Progenitor cell of endocrine pancreas (in vitro differentiated cells): ENCODE measurements at regions not wholly inside any gene's neighbourhood (a gene's known extent, or its start where the extent isn't known, plus 50 kb on each side); places are given as distances from the start of the nearest gene placed in this dataset.

ENCODE experiments used
- DNase-seq: peaks from one replicate; pipeline ENCODE4 v3.0.0; 2021; ENCODE audit warnings: low spot score; ENCODE audit not compliant: unreplicated experiment
- H3K27ac Mint-ChIP-seq: 2 replicates; pipeline ENCODE4 v1.8.0; 2021; ENCODE audit warnings: mild to moderate bottlenecking, moderate library complexity, mixed read lengths
- H3K27me3 Mint-ChIP-seq: 2 replicates; pipeline ENCODE4 v1.8.0; 2021; ENCODE audit warnings: mixed read lengths
- H3K36me3 Mint-ChIP-seq: 2 replicates; pipeline ENCODE4 v1.8.0; 2022; ENCODE audit warnings: mixed read lengths; ENCODE audit not compliant: insufficient read depth
- H3K4me1 Mint-ChIP-seq: 2 replicates; pipeline ENCODE4 v1.8.0; 2021; ENCODE audit warnings: low read depth, mixed read lengths
- H3K4me3 Mint-ChIP-seq: 2 replicates; pipeline ENCODE4 v1.8.0; 2021; ENCODE audit warnings: low read depth, mild to moderate bottlenecking, moderate library complexity, mixed read lengths
- H3K9me3 Mint-ChIP-seq: 2 replicates; pipeline ENCODE4 v1.8.0; 2021; ENCODE audit warnings: low read depth, mixed read lengths
- TF ChIP-seq, protein P1 (sequence below): fragments of 200-600 bp; sonication (generic); IDR thresholded peaks from one replicate; pipeline ENCODE4 v1.5.0; 2021; ENCODE audit warnings: antibody characterized with exemption, mild to moderate bottlenecking; ENCODE audit not compliant: unreplicated experiment

DNA sequence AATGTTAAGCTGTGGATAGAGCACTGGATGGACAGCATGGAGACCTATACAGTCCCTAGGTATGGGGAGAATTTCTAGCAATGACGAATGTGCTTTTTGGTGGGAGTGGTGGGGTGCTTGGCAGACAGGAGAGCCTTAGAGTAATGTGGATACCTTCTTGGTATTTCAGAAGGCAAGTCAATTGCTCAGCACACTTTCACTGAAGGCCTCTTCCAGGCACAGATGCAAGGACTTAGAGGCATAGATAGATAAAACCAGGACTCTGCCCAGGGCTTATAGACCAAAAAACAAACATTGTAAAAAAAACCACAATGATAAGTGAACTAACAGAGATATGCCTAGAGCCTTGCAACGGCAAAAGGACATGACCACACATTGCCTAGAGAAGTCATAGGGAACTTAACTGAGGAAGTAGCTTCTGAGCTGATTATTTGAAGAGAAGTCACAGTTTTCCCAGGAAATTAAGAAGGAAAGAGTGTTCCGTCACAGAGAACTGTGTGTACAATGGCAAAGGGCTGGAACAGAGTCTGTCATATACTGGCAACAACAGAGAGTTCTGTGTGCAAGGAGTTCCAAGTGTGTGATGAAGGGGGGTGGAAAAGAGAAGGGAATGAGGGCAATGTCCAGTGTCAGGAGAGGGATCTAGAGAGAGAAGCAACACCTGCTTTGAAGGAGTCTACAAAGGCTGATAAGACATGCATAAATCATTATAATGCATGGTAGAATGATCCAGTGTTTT, 65.9 kb upstream of the PICALM start:
- H3K36me3 Mint-ChIP-seq, result no peaks in the 10 kb centered on the region
- no peak overlapping the region for H3K27ac Mint-ChIP-seq
- no peaks in the 10 kb centered on the region for H3K27me3 Mint-ChIP-seq
- DNase-seq, result no peak
- H3K4me1 Mint-ChIP-seq, result peaks cover 4% of the 10 kb centered on the region
- H3K9me3 Mint-ChIP-seq, result no peaks in the 10 kb centered on the region
- TF ChIP-seq, protein P1, sequence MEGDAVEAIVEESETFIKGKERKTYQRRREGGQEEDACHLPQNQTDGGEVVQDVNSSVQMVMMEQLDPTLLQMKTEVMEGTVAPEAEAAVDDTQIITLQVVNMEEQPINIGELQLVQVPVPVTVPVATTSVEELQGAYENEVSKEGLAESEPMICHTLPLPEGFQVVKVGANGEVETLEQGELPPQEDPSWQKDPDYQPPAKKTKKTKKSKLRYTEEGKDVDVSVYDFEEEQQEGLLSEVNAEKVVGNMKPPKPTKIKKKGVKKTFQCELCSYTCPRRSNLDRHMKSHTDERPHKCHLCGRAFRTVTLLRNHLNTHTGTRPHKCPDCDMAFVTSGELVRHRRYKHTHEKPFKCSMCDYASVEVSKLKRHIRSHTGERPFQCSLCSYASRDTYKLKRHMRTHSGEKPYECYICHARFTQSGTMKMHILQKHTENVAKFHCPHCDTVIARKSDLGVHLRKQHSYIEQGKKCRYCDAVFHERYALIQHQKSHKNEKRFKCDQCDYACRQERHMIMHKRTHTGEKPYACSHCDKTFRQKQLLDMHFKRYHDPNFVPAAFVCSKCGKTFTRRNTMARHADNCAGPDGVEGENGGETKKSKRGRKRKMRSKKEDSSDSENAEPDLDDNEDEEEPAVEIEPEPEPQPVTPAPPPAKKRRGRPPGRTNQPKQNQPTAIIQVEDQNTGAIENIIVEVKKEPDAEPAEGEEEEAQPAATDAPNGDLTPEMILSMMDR, result no peak
- H3K4me3 Mint-ChIP-seq, result no peak overlapping the region

- peaks cover 4% of the 10 kb centered on the region for H3K4me1 Mint-ChIP-seq
- no peak overlapping the region for H3K27ac Mint-ChIP-seq
- H3K4me3 Mint-ChIP-seq, result no peak overlapping the region
- no peaks in the 10 kb centered on the region for H3K27me3 Mint-ChIP-seq
- DNase-seq, result no peak
- H3K9me3 Mint-ChIP-seq, result no peaks in the 10 kb centered on the region
- H3K36me3 Mint-ChIP-seq, result no peaks in the 10 kb centered on the region
- TF ChIP-seq, protein P1, result no peak
Measured at GRCh38 chr11:86132667-86133249, 63.9 kb upstream of the PICALM start.

GRCh38 chr11:86129740-86130540, 61.1 kb upstream of the PICALM start:
- H3K27ac Mint-ChIP-seq, result no peak overlapping the region
- H3K36me3 Mint-ChIP-seq, result no peaks in the 10 kb centered on the region
- no peak for DNase-seq
- no peak overlapping the region for H3K4me3 Mint-ChIP-seq
- peaks cover 2% of the 10 kb centered on the region for H3K4me1 Mint-ChIP-seq
- TF ChIP-seq, protein P1, result no peak
- H3K27me3 Mint-ChIP-seq, result no peaks in the 10 kb centered on the region
- no peaks in the 10 kb centered on the region for H3K9me3 Mint-ChIP-seq

- no peaks in the 10 kb centered on the region for H3K4me1 Mint-ChIP-seq
- H3K36me3 Mint-ChIP-seq, result no peaks in the 10 kb centered on the region
- H3K9me3 Mint-ChIP-seq, result no peaks in the 10 kb centered on the region
- no peak for DNase-seq
- TF ChIP-seq, protein P1, result no peak
- no peak overlapping the region for H3K27ac Mint-ChIP-seq
- no peaks in the 10 kb centered on the region for H3K27me3 Mint-ChIP-seq
- no peak overlapping the region for H3K4me3 Mint-ChIP-seq
Measured at GRCh38 chr11:86128914-86129313, 60.0 kb upstream of the PICALM start.

DNA sequence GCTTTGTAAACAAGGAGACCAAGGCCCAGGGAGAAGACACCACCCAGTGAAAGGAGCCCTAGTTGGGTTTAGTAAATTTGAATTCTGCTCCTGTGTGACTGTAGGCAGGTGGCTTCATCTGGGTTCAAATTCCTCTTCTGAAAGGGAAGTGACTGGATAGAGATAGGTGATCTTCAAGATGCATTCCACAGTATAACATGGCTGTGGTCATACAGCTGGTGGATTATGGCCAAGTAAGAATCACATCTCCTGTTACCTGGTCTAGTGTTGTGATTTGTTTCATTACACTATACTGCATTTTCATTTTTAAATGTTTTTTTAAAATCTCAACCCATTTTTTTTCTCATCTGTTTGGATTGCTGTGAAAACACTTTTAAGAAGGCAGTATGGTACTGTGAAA, 58.0 kb upstream of the PICALM start:
- Mint-ChIP-seq H3K4me3 (no peak overlapping the region), H3K27me3 (no peaks in the 10 kb centered on the region), H3K9me3 (no peaks in the 10 kb centered on the region), H3K27ac (no peak overlapping the region), H3K4me1 (no peaks in the 10 kb centered on the region), H3K36me3 (no peaks in the 10 kb centered on the region)
- no peak for DNase-seq
- TF ChIP-seq, protein P1, result no peak
